HFFc6 (cell line): ENCODE measurements at regions not wholly inside any gene's neighbourhood (a gene's known extent, or its start where the extent isn't known, plus 50 kb on each side); places are given as distances from the start of the nearest gene placed in this dataset.

Experiments
- DNase-seq: peaks from one replicate; pipeline ENCODE4 v3.0.0-alpha.2; 2018
- H3K27ac Mint-ChIP-seq: 2 replicates; pipeline ENCODE4 v1.8.0; 2020; ENCODE audit warnings: mild to moderate bottlenecking, mixed read lengths
- H3K27me3 Mint-ChIP-seq: 2 replicates; pipeline ENCODE4 v1.8.0; 2021; ENCODE audit warnings: mild to moderate bottlenecking, moderate library complexity, mixed read lengths; ENCODE audit not compliant: insufficient read depth
- H3K36me3 Mint-ChIP-seq: 2 replicates; pipeline ENCODE4 v1.8.0; 2021; ENCODE audit warnings: low read depth, mixed read lengths
- H3K4me1 Mint-ChIP-seq: 2 replicates; pipeline ENCODE4 v1.8.0; 2020; ENCODE audit warnings: low read depth, mixed read lengths
- H3K4me3 Mint-ChIP-seq: 2 replicates; pipeline ENCODE4 v1.8.0; 2020; ENCODE audit warnings: mild to moderate bottlenecking, moderate library complexity, mixed read lengths
- H3K9me3 Mint-ChIP-seq: 2 replicates; pipeline ENCODE4 v1.8.0; 2020; ENCODE audit warnings: mild to moderate bottlenecking, mixed read lengths
- CTCF ChIP-seq: fragments of 200-600 bp; sonication (generic); IDR thresholded peaks from 2 replicates; pipeline ENCODE4 v1.5.0; 2021; ENCODE audit warnings: antibody characterized with exemption, mild to moderate bottlenecking

- Mint-ChIP-seq H3K4me1 (peaks cover 7% of the 10 kb centered on the region; the same call in 1 of the 2 replicates), H3K9me3 (no peaks in the 10 kb centered on the region), H3K36me3 (no peaks in the 10 kb centered on the region), H3K27ac (no peak overlapping the region), H3K27me3 (no peaks in the 10 kb centered on the region), H3K4me3 (no peak overlapping the region)
- no peak for TF ChIP-seq CTCF
- DNase-seq, result no peak
Observed at GRCh38 chr6:85006362-85006761, 242.0 kb upstream of the TBX18 start.

- no peak for TF ChIP-seq CTCF
- no peak for DNase-seq
- H3K9me3 Mint-ChIP-seq, result no peaks in the 10 kb centered on the region
- H3K27ac Mint-ChIP-seq, result no peak overlapping the region
- no peak overlapping the region for H3K4me3 Mint-ChIP-seq
- H3K27me3 Mint-ChIP-seq, result no peaks in the 10 kb centered on the region
- peaks cover 7% of the 10 kb centered on the region; the same call in 1 of the 2 replicates for H3K4me1 Mint-ChIP-seq
- no peaks in the 10 kb centered on the region for H3K36me3 Mint-ChIP-seq
Observed at GRCh38 chr6:85005494-85005893, 241.1 kb upstream of the TBX18 start.

GRCh38 chr6:85004361-85004995 is 240.1 kb upstream of the TBX18 start:
- peaks cover 7% of the 10 kb centered on the region; the same call in 1 of the 2 replicates for H3K4me1 Mint-ChIP-seq
- H3K27me3 Mint-ChIP-seq, result no peaks in the 10 kb centered on the region
- H3K4me3 Mint-ChIP-seq, result no peak overlapping the region
- H3K36me3 Mint-ChIP-seq, result no peaks in the 10 kb centered on the region
- DNase-seq, result no peak
- no peak for TF ChIP-seq CTCF
- H3K9me3 Mint-ChIP-seq, result no peaks in the 10 kb centered on the region
- no peak overlapping the region for H3K27ac Mint-ChIP-seq

- Mint-ChIP-seq H3K36me3 (no peaks in the 10 kb centered on the region), H3K4me1 (no peaks in the 10 kb centered on the region), H3K27me3 (no peaks in the 10 kb centered on the region; the same call in 1 of the 2 replicates), H3K4me3 (no peak overlapping the region), H3K27ac (no peak overlapping the region), H3K9me3 (no peaks in the 10 kb centered on the region)
- no peak for TF ChIP-seq CTCF
- no peak for DNase-seq
Observed at GRCh38 chr6:85002847-85003246, 238.4 kb upstream of the TBX18 start.

- Mint-ChIP-seq H3K27ac (no peak overlapping the region), H3K27me3 (peaks cover 1% of the 10 kb centered on the region; the same call in 1 of the 2 replicates), H3K4me1 (no peaks in the 10 kb centered on the region), H3K4me3 (no peak overlapping the region), H3K36me3 (no peaks in the 10 kb centered on the region), H3K9me3 (no peaks in the 10 kb centered on the region)
- DNase-seq, result no peak
- no peak for TF ChIP-seq CTCF
Observed at GRCh38 chr6:85000001-85000400, 235.6 kb upstream of the TBX18 start.
